Body of pancreas (tissue), 4 donors: ENCODE measurements at regions not wholly inside any gene's neighbourhood (a gene's known extent, or its start where the extent isn't known, plus 50 kb on each side); places are given as distances from the start of the nearest gene placed in this dataset.

Source experiments
- ATAC-seq: fragments of 150-250 bp; one replicate; pipeline ENCODE4 v1.9.1; 2016
- DNase-seq, 4 donors: peaks; one replicate each; pipeline ENCODE4 v3.0.0-alpha.2; 2019
- H3K27ac ChIP-seq, 4 donors: fragments of 200-600 bp; sonication (generic); 1 replicate in 3 of 4; 2 replicates in 1 of 4; pipeline versions ENCODE4 v1.5.1 to v1.6.1; 2016 to 2019; ENCODE audit warnings: mild to moderate bottlenecking in 1 of 4, mixed read lengths in 1 of 4, moderate library complexity in 1 of 4
- H3K27me3 ChIP-seq, 2 donors: fragments of 200-600 bp; sonication (generic); one replicate each; pipeline ENCODE4 v1.6.0; 2016; ENCODE audit warnings: mild to moderate bottlenecking in 1 of 2
- H3K36me3 ChIP-seq, 2 donors: fragments of 200-600 bp; sonication (generic); replicated peaks in 1 of 2; 2 replicates each; pipeline ENCODE4 v1.5.1; 2016; ENCODE audit warnings: low read depth in 2 of 2; ENCODE audit not compliant: insufficient read depth in 1 of 2
- H3K4me1 ChIP-seq: fragments of 200-600 bp; sonication (generic); one replicate; pipeline ENCODE4 v1.6.0; 2016
- H3K4me3 ChIP-seq, 2 donors: fragments of 200-600 bp; sonication (generic); 1 replicate in 1 of 2; 2 replicates in 1 of 2; pipeline ENCODE4 v1.5.1; 2016 to 2019
- H3K9me3 ChIP-seq, 3 donors: fragments of 200-600 bp; sonication (generic); 1 replicate in 2 of 3; 2 replicates in 1 of 3; pipeline ENCODE4 v1.5.1; 2016
- CTCF ChIP-seq, 7 experiments: fragments of 450-650 bp in 4 of 7; fragments of 200-600 bp in 3 of 7; sonication (generic) in 3 of 7; IDR thresholded peaks; one replicate each; pipeline ENCODE4 v1.5.1; 2016 to 2019; ENCODE audit warnings: antibody characterized with exemption in 7 of 7
- POLR2A ChIP-seq, 3 donors: fragments of 450-650 bp; IDR thresholded peaks; one replicate each; pipeline ENCODE4 v1.6.1; 2016; ENCODE audit warnings: antibody characterized with exemption in 3 of 3, mild to moderate bottlenecking in 2 of 3
- WGBS, 2 donors: methylation state at CpG; one replicate each; pipeline ENCODE4 v1.1.5; 2017; 5-methylcytosine and 5-hydroxymethylcytosine counted together
- intact Hi-C: fragments of 100-400 bp; cut with DNase I; formaldehyde crosslinking; loops from one replicate; pipeline ENCODE4 v1.15.1; 2023

GRCh38 chr1:94339206-94339927, 78.8 kb upstream of the ABCD3 start:
- no peak overlapping the region for H3K27ac ChIP-seq
- no peak overlapping the region for H3K4me3 ChIP-seq
- 71 to 73% methylated on average over 8 of the region's 8 CpGs for WGBS, 2 donors
- peaks cover 12% of the 10 kb centered on the region for H3K4me1 ChIP-seq
- ATAC-seq, result no peak
- H3K9me3 ChIP-seq, result no peaks in the 10 kb centered on the region
- H3K27me3 ChIP-seq, result no peaks in the 10 kb centered on the region
- H3K36me3 ChIP-seq, result no peaks in the 10 kb centered on the region
- DNase-seq, result no peak
- no peak for TF ChIP-seq POLR2A (IDR thresholded peaks at IDR 0.05)
- no peak for TF ChIP-seq CTCF (IDR thresholded peaks at IDR 0.05)
- intact Hi-C loops, result no loop called here

- intact Hi-C loops, result no loop called here
- DNase-seq (no peak), ATAC-seq (no peak)
- Histone ChIP-seq H3K4me3 (no peak overlapping the region), H3K27me3 (no peaks in the 10 kb centered on the region), H3K9me3 (no peaks in the 10 kb centered on the region), H3K27ac (no peak overlapping the region), H3K4me1 (peaks cover 12% of the 10 kb centered on the region), H3K36me3 (no peaks in the 10 kb centered on the region)
- 57 to 67% methylated on average over 4 of the region's 4 CpGs for WGBS, 2 donors
- TF ChIP-seq POLR2A (IDR thresholded peaks at IDR 0.05) (no peak), CTCF (IDR thresholded peaks at IDR 0.05) (no peak)
These were observed 81.2 kb upstream of the ABCD3 start for GRCh38 chr1:94336991-94337390.

GRCh38 chr1:94335950-94336349, 82.2 kb upstream of the ABCD3 start:
- no peaks in the 10 kb centered on the region for H3K9me3 ChIP-seq
- 0% methylated on average over 6 of the region's 6 CpGs for WGBS, 2 donors
- DNase-seq (peak; percentile 77 to 90 (median 82)), ATAC-seq (peak; percentile 96)
- no peak overlapping the region for H3K4me3 ChIP-seq
- H3K27ac ChIP-seq, result no peak overlapping the region
- no peaks in the 10 kb centered on the region for H3K27me3 ChIP-seq
- no peaks in the 10 kb centered on the region for H3K36me3 ChIP-seq
- H3K4me1 ChIP-seq, result peaks cover 12% of the 10 kb centered on the region
- intact Hi-C loops, result no loop called here
- TF ChIP-seq CTCF (IDR thresholded peaks at IDR 0.05) (peak; percentile 63 to 99 (median 97)), POLR2A (IDR thresholded peaks at IDR 0.05) (no peak)

GRCh38 chr1:94335447-94335846, 82.7 kb upstream of the ABCD3 start:
- H3K27ac ChIP-seq, result no peak overlapping the region
- no peak for TF ChIP-seq POLR2A (IDR thresholded peaks at IDR 0.05)
- TF ChIP-seq CTCF (IDR thresholded peaks at IDR 0.05), result no peak

GRCh38 chr1:94334764-94335163, 83.4 kb upstream of the ABCD3 start:
- ATAC-seq (no peak), DNase-seq (no peak)
- Histone ChIP-seq H3K4me1 (peaks cover 12% of the 10 kb centered on the region), H3K27me3 (no peaks in the 10 kb centered on the region), H3K36me3 (no peaks in the 10 kb centered on the region), H3K27ac (no peak overlapping the region), H3K4me3 (no peak overlapping the region), H3K9me3 (no peaks in the 10 kb centered on the region)
- TF ChIP-seq CTCF (IDR thresholded peaks at IDR 0.05), result no peak
- no peak for TF ChIP-seq POLR2A (IDR thresholded peaks at IDR 0.05)
- intact Hi-C loops, result loop anchor here (5.0 kb wide), 1 partner anchor 277 kb away; no protein-coding TSS in a partner anchor
- 78 to 85% methylated on average over 2 of the region's 2 CpGs for WGBS, 2 donors

More at GRCh38 chr1:94335447-94335846, 82.7 kb upstream of the ABCD3 start:
- intact Hi-C loops, result no loop called here
- Histone ChIP-seq H3K9me3 (no peaks in the 10 kb centered on the region), H3K27me3 (no peaks in the 10 kb centered on the region), H3K4me3 (no peak overlapping the region), H3K4me1 (peaks cover 12% of the 10 kb centered on the region), H3K36me3 (no peaks in the 10 kb centered on the region)
- no peak for DNase-seq
- ATAC-seq, result no peak
- WGBS, 2 donors, result 66 to 70% methylated on average over 2 of the region's 2 CpGs
